ENCODE measurements at regions not wholly inside any gene's neighbourhood (a gene's known extent, or its start where the extent isn't known, plus 50 kb on each side); places are given as distances from the start of the nearest gene placed in this dataset.

GRCh38 chr13:80962173-80962572 lies 621.2 kb upstream of the SPRY2 start:
- H3K4me3 ChIP-seq (replicated peaks; ENCODE audit: low read depth, low read length), result no peak overlapping the region
- TF ChIP-seq CTCF (IDR thresholded peaks at IDR 0.05; ENCODE audit: low read depth, low read length, missing control alignments), result no peak
- no peak for DNase-seq (ENCODE audit: extremely low read depth, low read depth)

- TF ChIP-seq CTCF (IDR thresholded peaks at IDR 0.05; ENCODE audit: low read depth, low read length, missing control alignments), result no peak
- no peak overlapping the region for H3K4me3 ChIP-seq (replicated peaks; ENCODE audit: low read depth, low read length)
- DNase-seq (ENCODE audit: extremely low read depth, low read depth), result no peak
Measured at GRCh38 chr13:80957019-80957655, 616.2 kb upstream of the SPRY2 start.

- DNase-seq (ENCODE audit: extremely low read depth, low read depth), result no peak
- TF ChIP-seq CTCF (IDR thresholded peaks at IDR 0.05; ENCODE audit: low read depth, low read length, missing control alignments), result no peak
- no peak overlapping the region for H3K4me3 ChIP-seq (replicated peaks; ENCODE audit: low read depth, low read length)
Measured at GRCh38 chr13:80955501-80955900, 614.6 kb upstream of the SPRY2 start.

DNA sequence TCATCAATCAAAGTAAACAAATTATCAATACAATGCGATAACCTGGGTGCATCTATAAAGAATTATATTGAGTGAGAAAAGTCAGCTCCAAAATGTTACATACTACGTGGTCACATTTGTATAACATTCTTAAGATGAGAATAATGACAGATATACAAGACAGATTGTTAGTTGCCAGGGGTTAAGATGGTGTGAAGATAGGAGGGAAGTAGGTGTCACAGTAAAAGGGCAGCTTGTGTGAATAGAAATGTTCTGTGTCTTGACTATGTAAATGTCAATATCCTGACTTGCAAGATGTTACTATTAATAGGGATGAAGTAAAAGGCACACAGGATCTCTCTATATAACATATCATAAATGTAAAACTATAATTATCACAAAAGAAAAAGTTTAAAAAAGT lies 611.2 kb upstream of the SPRY2 start:
- no peak for TF ChIP-seq CTCF (IDR thresholded peaks at IDR 0.05; ENCODE audit: low read depth, low read length, missing control alignments)
- DNase-seq (ENCODE audit: extremely low read depth, low read depth), result no peak
- no peak overlapping the region for H3K4me3 ChIP-seq (replicated peaks; ENCODE audit: low read depth, low read length)

GRCh38 chr13:80946008-80946802 lies 605.3 kb upstream of the SPRY2 start:
- no peak for TF ChIP-seq CTCF (IDR thresholded peaks at IDR 0.05; ENCODE audit: low read depth, low read length, missing control alignments)
- H3K4me3 ChIP-seq (replicated peaks; ENCODE audit: low read depth, low read length), result no peak overlapping the region
- no peak for DNase-seq (ENCODE audit: extremely low read depth, low read depth)

GRCh38 chr13:80945328-80945727 lies 604.4 kb upstream of the SPRY2 start:
- TF ChIP-seq CTCF (IDR thresholded peaks at IDR 0.05; ENCODE audit: low read depth, low read length, missing control alignments), result no peak
- no peak for DNase-seq (ENCODE audit: extremely low read depth, low read depth)
- no peak overlapping the region for H3K4me3 ChIP-seq (replicated peaks; ENCODE audit: low read depth, low read length)
